Left cardiac atrium (tissue), 4 donors: ENCODE measurements at regions not wholly inside any gene's neighbourhood (a gene's known extent, or its start where the extent isn't known, plus 50 kb on each side); places are given as distances from the start of the nearest gene placed in this dataset.

Experiments
- ATAC-seq, 2 donors: fragments of 200-7000 bp; cut with Tn5 transposase; one replicate each; pipeline ENCODE4 v1.9.1; 2020; ENCODE audit warnings: mild to moderate bottlenecking in 2 of 2, moderate library complexity in 2 of 2
- DNase-seq: peaks from one replicate; pipeline ENCODE4 v3.0.0-alpha.2; 2020
- intact Hi-C, 2 donors: fragments of 100-400 bp; cut with DNase I; formaldehyde crosslinking; loops; one replicate each; pipeline versions ENCODE4 v1.14.1 to v1.15.1; 2022 to 2023
- donor health status: DM: no; HTN: yes; CAD: no.
- donor health status: DM: no; HTN: yes; CAD: no; lungs with severe emphysema.
- donor health status: DM: yes; HTN: yes; CAD: no.
- donor health status: Dilated cardiomyopathy.

- intact Hi-C loops = no loop called here
- ATAC-seq = no peak
Observed at GRCh38 chr3:132784502-132785025, 62.4 kb upstream of the NPHP3 start.

GRCh38 chr3:132783152-132783551, 60.9 kb upstream of the NPHP3 start:
- DNase-seq (no peak), ATAC-seq (no peak)

More at GRCh38 chr3:132784502-132785025, 62.4 kb upstream of the NPHP3 start:
- DNase-seq = no peak

GRCh38 chr3:132781922-132782321, 59.7 kb upstream of the NPHP3 start:
- DNase-seq (no peak), ATAC-seq (no peak)
- intact Hi-C loops = no loop called here

More at GRCh38 chr3:132783152-132783551, 60.9 kb upstream of the NPHP3 start:
- intact Hi-C loops = no loop called here

- no peak for ATAC-seq
- no peak for DNase-seq
- intact Hi-C loops = no loop called here
Observed at GRCh38 chr3:132777171-132777570, 55.0 kb upstream of the NPHP3 start.

- peak in 1 of 2 donors; percentile 29 for ATAC-seq
- intact Hi-C loops = no loop called here
- no peak for DNase-seq
Observed at GRCh38 chr3:132773071-132773619, 50.9 kb upstream of the NPHP3 start.

- peak in 1 of 2 donors; percentile 65 for ATAC-seq
- intact Hi-C loops = no loop called here
- no peak for DNase-seq
Observed at GRCh38 chr3:132772252-132772651, 50.0 kb upstream of the NPHP3 start.
